CD1c-positive myeloid dendritic cell (primary cell): ENCODE measurements at regions not wholly inside any gene's neighbourhood (a gene's known extent, or its start where the extent isn't known, plus 50 kb on each side); places are given as distances from the start of the nearest gene placed in this dataset.

ENCODE experiments used
- DNase-seq: peaks from one replicate; pipeline ENCODE4 v3.0.0-alpha.2; 2016; ENCODE audit errors: extremely low spot score

DNA sequence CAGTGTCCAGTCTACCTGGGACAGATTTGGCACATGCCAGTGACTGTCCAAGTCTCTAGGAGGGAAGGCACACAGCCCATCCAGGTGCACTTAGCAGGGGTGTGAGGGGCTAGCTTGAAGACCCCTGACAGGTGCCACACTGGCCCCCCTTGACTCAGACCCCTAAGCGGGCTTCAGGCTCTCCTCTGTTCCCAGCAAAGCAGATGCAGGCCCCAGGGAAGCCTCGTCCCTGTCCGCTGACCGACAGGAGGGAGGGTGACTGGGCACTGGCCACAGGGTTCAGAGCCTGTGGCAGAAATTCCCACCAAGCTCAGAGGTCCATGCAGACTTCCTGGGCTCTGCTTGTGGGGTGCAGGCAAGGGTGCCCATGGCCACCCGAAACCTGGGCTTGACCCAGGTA lies 239.8 kb upstream of the MYT1L start:
- no peak for DNase-seq

DNA sequence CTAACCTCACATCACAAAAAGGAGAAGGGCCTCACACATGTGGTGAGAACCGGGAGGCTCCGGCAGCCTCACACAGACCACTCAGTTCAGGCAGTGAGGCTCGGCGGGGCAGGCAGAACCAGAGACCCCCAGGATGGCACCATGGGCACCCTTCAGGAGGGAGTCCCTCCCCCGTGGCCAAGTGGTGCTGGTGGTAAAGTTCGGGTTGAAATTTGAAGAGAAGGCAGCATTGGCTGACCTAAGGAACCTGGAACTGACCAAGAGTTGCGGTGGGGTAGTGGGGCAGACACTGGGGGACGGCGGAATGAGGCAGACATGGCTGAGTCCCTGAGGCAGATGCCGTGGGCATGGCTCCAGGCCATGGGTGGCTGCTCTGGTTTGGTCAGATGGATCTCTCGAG lies 239.3 kb upstream of the MYT1L start:
- DNase-seq = no peak

DNA sequence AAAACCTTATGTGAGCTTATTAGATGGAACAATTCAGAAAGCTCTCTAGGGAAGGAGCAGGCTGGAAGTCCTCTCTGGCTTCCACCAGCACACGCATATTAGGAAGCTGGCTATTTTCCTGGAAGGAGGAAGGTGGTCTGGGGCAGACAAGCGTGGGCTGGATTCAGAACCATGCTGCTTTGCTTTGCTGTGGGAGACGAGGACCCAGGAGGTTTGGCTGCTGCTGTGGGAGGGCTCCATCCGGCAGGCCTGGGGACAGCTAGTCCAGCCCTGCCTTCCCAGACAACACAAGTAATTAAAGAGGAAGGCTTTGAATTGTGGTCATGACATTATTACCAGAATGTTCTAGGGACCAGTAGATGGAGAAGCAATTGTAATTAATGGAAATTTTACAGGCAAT lies 238.8 kb upstream of the MYT1L start:
- DNase-seq = no peak

DNA sequence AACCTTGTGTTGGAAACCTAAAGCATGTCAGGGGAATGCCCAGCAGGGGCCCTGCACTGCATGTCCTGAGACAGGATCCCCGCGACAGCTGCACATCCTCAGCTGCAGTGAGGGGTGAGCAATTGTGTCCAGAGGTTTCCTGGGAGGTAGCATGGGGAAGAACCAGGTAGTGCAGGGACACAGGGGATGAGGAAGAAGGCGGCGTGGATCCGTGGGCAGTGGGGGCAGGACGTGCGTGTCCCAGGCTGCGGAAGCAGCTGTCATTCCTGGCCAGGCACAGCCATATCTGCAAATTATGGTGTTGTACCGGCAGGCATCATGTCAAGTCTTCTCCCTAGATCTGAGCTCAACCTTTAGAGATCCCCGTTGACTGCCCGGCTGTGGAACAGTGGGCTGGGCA lies 238.2 kb upstream of the MYT1L start:
- DNase-seq = no peak

DNA sequence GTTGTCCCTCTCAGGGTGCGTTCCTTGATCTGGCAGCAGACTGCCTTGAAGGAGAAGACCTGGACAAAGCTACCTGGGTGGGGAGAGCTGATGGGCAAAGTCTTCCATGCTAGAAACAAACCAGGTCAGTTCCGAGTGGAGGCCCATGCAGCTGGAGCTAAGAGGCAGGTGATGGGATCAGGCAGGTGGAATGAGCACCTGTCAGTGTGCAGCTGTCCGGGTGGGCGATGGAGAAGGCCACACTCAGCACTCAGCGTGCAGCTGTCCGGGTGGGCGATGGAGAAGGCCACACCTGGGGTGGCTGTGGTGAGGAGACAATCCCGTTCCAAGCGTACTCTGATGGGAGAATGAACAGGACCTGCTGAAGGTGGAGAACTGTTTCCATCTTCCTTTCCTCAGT lies 237.3 kb upstream of the MYT1L start:
- DNase-seq = no peak

DNA sequence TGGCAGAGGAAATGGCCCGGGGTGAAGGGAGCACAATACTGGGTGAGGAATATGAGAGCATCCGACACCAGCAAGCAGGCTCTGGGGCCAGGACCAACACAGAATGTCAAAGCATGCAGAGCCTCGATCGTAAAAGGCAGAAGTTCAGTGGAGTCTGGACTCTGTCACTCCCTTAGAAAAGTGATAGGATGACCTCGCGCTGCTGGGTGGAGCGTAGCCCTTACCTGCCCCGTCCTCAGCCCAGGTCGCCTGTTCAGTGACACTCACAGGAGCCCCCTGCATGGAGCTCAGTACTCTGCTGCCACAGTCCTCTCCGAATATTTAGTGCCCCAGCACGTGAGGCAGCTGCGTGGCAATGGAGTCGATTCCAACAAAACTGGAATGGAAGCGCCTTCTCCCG lies 236.7 kb upstream of the MYT1L start:
- DNase-seq = no peak

DNA sequence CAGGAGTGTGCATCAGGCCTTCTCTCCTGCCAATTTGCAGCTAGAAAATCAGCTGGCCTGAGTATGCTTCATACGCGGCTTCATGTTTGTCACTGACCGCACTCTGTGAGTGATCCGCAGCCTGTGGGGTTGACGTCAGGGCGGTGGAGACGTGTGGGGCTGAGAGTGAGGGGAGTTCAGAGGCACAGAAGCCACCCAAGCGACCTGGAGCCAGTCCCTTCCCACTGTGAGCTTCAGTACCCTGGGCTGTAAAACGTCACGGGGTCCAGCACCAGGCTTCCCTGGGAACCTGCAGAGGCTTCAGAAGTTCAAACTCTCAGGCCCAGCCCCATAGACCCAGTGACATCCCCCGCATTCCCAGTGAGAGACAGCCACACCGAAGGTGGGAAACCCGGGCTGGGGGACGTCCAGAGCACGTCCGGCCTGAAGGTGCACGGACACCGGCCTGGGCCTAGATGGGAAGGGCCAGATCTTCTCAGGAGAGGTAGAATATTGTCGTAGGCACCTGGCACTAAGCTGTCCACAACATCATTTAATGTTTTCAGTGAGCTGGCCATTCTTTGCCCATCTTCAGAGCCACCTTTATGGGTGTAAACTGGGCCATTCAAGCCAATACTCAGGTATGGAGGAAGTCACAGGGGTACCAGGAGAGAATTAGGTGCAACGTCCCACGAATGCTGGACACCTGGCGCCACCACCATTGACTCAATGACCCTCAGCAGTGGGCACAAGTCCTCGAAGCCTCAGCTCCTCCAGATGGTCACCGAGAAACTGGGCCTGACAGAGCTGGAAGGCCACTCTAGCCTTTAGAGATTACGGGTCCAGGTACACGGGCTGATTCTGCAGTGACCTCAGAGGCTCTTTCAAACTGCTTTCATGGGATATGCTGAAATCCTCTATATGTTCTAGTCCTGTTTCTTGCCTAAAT lies 235.6 kb upstream of the MYT1L start:
- DNase-seq = no peak

DNA sequence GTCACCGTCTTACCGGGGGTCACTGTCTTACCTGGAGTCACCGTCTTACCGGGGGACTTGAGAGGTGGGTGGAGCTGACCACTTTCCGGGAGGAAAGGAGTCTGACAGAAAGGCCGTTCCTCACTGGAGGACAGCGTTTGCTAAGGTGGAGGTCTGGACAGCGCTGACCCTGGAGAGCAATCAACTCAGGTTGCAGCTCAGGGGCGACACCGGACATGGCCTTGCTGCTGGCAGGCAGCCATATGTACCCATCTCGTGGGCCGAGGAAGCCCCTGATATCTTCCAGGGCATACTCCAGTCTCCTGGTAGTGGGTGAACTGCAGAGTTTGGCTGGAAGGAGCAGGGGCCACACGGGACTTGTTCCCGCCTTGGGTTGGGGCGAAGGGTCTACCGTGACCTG lies 234.6 kb upstream of the MYT1L start:
- DNase-seq = no peak

DNA sequence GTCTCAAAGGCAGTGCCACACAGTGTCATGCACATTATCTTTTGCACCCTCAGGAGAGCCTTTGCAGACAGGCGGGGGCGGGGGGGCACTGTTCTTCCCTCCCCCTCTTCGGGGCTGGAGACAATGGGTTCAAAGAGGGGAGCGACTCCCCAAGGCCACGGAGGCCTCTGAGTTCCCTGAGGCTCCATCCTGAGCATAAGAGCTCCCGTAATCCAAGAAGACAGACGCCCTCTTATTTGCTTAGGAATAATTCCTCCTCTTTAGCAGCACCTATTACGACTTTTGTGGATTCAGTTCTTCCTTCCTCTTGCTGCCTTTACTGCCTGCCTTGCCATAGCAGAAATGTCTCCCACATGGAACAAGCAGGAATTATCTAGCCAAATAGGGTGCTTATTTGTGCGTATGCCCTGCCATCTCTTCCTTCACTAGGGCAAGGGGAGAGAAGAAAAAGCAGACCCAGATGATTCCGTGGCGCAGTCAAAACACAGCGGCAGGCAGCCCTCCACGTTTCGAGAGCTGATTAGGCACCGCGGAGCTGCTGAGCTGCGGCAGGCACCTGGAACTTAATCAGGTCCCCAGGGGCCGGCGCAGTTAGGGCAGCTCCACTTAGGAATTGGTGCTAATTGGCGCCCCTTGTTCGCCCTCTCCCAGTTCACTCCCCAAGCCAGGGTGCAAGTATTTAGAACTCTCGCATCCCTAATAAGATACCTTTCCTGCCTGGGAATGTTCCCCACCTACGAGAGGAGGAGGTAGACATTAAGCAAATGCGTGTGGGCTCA lies 233.4 kb upstream of the MYT1L start:
- no peak for DNase-seq

DNA sequence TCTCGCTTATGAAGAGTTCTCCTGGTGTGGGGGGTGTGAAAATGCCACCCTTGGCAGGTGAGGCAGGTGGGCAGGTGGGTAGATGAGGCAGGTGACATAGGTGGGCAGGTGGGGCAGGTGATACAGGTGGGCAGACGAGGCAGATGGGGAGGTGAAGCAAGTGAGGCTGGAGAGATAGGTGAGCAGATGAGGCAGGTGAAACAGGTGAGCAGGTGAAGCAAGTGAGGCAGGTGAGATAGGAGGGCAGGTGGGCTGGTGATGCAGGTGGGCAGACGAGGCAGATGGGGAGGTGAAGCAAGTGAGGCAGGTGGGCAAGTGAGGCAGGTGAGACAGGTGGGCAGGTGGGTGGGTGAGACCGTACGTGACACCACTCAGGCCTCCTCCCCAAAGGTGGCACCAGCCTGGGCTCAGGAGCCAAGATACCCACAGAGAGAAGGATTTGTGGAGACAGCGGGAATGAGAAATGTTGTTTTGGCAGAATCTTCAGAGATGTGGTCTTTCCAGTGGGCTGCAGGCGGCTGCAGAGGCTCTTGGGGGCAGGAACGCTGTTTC lies 232.3 kb upstream of the MYT1L start:
- no peak for DNase-seq

DNA sequence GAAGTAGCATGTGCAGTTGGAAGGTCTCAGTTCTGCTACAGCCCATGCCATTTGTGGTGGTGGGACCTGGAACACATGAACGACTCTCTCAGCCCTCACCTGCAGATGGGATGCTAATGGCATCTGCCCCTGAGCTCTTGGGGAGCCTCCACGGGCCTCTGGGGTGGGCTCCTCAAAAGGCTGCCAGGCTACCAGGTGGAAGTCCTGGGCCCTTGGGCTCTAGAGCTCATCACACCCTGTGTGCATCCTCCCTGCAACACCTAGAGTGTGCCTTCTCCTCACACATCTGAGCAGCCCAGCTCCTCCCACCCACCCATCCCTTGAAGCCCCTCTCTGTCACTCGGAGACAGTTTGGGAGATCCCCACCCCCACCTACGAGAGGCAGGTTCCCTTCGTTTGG lies 231.8 kb upstream of the MYT1L start:
- no peak for DNase-seq

DNA sequence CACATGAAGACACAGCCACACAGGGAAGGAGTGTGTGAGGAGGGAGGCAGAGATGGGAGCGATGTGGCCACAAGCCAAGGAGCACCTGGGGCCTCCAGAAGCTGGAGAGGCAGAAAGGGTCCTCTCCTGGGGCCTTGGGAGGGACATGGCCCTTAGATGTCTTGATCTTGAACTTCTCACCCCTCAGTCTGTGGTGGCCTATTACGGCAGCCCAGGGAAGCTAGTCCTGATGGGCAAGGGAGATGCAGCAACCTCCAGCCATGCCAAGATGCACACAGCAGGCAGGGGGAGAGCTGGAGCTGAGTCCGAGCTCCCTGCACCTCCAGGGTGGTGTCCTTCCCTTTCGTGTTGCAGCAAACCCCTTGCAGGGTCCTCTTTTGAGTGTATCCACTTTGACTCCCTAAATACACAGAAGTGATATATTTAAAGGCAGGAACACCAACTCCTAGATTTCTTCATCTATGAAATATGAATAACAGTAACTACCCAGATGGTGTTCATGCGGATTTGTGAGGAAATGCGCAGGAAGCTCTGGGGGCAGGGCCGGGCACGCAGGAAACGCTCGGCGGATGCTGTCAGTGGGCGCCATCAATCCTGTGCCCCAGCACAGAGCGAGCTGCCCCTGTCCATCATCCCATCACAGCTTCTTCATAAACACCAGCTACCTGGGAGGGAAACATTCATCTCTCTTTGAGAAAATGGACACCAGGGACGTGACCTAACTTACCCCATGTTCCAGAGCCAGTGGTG lies 230.4 kb upstream of the MYT1L start:
- DNase-seq = no peak

DNA sequence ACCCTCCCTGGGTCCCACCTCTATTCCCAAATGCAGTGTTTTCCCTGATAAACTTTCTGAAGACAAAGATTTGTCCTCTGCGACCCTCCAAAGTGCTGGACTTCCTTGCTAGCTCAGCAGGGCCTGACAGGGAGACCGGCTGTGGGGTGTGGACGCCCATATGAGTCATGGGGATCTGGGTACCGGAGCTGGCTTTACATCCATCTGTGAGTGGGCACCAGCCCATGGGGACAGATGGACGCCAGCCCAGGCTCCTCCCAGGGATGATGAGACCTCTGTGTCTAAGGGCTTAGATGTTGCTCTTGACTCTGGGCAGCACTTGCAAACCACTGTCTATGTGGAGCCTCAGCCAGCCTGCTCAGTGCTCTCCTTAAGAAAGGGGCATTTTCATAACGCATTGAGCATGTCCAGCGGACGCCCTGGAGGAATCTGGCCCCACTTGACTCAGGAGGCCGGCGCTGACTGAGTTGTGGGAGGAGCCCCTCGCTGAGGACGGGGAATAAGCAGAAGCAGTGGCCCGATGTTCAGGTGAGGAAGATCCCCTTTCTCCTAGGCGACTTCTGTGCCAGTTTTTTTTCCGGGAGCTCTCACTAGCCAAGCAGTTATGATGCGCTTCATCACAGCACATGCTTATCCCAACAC lies 229.4 kb upstream of the MYT1L start:
- DNase-seq = no peak

DNA sequence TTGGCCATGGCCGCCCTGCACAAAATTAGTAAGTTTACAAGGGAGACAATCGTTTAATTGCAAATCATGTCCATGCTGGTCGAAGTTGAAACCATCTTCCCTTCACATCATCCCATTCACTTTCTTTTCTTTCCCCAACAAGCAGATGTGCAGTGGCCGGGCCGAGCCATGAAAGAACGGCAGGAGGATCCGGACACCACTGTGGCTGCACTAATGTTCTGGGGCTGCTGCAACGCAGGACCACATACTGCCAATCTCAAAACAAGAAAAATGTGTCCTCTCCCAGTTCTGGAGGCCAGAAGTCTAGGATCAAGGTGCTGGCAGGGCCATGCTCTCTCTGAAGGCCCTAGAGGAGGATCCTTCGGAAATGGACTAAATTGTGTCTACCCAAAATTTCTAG lies 227.4 kb upstream of the MYT1L start:
- no peak for DNase-seq

DNA sequence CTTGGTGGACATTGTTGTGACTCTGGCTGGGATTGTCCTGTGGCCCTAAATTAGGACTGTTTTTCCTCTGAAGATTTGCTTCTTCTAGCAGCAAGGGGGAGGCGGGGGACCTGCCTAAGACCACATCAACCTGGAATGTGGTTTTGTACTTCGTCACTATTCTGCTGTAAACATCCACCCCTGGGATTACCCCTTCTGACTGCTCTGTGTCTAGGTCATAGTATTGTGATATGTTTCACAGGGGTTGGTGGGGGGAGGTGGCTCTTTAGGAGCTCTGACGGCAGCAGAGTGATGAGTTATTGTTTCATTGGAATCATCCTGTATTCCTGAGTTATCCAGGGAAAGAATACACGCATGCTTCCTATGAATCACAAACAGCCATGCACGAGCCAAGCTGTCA lies 226.4 kb upstream of the MYT1L start:
- no peak for DNase-seq

DNA sequence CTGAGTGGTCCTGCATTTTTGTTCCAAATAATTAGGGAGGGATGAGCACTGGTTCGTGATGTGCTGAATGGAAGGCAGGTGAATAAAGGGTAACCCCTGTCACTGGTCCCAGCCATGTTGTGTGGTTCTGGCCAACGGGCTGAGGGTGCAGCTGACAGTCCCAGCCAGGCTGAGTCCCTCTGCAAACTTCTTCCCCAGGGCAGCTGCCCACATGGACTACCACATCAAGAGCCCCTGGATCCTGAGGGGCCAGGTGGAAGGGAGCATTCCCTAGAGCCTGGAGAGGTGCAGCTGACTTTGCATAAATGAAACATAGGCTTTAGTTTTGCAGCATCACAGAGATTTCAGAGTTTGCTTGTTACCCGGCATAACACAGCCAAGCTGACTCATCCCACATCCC lies 219.8 kb upstream of the MYT1L start:
- no peak for DNase-seq

DNA sequence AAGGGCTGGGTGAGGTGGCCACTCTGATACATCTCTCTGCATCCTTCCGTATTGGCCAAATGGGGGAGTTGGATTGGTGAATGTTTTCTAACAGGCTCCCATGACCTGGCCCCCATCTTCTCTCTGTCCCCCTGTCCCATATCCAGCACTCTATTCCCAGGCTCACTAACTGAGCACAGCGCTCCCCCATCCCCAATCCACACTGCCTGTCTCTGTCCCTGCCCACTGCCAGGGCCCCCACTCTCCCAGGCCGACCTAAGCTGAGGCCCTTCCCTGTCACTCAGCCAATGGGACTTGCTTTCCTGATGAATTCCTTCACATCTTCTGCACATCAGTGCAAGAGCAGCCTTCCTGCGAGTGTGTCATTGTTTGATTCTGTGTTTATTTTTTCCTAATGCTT lies 216.8 kb upstream of the MYT1L start:
- DNase-seq = no peak

DNA sequence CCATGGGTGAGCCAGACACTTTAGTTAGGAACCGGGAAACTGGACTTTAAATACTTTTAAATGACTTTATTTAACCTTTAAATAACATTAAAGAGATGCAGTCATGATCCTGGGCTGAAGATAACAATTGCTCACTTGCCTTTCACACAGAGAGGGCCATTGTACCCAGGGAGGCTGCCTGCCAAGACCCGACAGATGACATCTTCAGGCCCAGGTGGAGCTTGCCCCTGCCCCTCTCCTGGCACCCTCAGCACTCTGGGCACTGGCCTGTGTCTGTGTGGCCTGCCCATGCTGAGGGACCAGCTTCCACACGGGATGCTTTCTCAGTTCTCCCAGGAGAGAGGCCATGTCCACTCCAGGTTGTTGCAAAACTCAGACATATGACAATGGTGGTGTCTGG lies 216.4 kb upstream of the MYT1L start:
- no peak for DNase-seq

DNA sequence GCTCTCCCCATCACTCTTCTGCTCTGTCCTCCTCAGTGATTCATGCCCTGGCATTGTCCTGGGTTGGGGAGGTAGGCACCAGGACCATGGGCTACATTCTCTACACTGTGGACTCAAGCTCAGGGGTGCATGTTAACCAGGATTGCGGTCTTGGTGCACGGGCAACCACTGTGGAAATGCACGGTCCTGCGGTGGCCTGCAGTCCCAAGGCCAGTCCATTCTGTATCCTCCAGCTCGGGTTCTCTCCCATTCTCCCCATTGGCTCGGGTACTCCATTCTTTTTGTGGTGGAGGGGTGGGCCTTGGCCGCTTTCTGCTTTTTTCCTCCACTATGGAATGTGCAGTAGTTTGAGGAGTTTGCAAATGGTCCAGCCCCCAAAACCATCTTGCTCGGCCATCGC lies 215.0 kb upstream of the MYT1L start:
- DNase-seq = no peak

DNA sequence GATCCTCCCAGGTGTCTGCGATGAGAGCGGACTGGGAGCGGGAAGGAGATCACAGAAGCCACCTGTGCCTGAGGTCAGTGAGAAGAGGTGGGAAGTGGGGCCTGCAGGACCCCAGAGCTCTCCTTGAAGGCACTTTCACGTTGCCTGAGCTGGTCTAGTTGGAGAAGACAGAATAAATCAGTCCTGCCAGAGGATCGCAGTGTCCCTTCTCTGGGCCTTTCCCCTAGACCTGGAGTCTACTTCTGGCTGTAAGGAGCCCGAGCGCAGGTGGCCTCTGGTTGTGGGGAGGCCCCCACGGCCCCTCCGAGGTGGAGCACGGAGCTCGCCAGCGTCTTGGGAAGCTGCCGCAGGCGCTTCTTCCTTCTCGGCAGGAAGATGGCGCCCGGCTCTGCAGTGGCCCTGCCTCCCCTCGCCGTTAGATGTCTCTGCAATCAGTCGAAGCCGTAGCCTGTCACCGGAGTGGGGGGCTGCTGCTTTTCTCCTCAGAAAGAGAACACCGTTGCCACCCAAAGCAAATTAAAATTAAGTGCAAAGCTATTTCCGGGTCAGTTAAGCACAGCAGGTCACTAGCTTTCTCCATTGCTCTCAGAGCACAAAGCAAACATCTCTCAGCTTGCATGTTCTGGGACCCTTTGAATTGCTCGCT lies 212.0 kb upstream of the MYT1L start:
- DNase-seq = no peak

DNA sequence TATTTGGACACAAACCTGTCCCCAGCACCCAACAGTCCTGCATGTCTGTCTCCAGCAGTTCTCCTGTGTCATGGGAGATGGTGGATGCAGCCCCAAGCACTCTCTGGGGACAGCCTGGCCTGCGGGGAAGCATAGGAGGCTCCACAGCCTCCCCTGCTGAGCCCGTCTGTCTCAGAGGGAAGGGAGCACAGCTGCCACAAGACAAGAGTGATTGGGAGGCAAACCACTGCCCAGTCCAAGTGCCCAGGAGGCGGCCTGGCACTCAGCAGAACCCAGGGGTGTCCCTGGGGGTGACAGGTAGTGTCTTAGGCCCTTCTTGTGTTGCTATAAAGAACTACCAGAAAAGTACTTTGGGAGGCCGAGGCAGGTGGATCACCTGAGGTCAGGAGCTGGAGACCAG lies 211.2 kb upstream of the MYT1L start:
- DNase-seq = no peak
